Thoracic aorta (tissue), 2 donors: ENCODE measurements at regions not wholly inside any gene's neighbourhood (a gene's known extent, or its start where the extent isn't known, plus 50 kb on each side); places are given as distances from the start of the nearest gene placed in this dataset.

ENCODE experiments used
- ATAC-seq: fragments of 150-250 bp; one replicate; pipeline ENCODE4 v1.8.0; 2017; ENCODE audit warnings: low read depth; ENCODE audit not compliant: insufficient number of reproducible peaks, low FRiP score
- DNase-seq: peaks from one replicate; pipeline ENCODE4 v3.0.0-alpha.2; 2020; ENCODE audit warnings: low spot score
- H3K27ac ChIP-seq, 2 donors: fragments of 200-600 bp; sonication (generic); 1 replicate in 1 of 2; 2 replicates in 1 of 2; pipeline ENCODE4 v1.5.1; 2016; ENCODE audit warnings: mild to moderate bottlenecking in 2 of 2, moderate library complexity in 2 of 2
- H3K27me3 ChIP-seq: fragments of 200-600 bp; sonication (generic); replicated peaks from 2 replicates; pipeline ENCODE4 v1.6.0; 2016; ENCODE audit warnings: mild to moderate bottlenecking; ENCODE audit not compliant: insufficient read depth
- H3K36me3 ChIP-seq: fragments of 200-600 bp; sonication (generic); one replicate; pipeline ENCODE4 v1.5.1; 2016
- H3K4me1 ChIP-seq, 2 donors: fragments of 200-600 bp; sonication (generic); 1 replicate in 1 of 2; 2 replicates in 1 of 2; pipeline versions ENCODE4 v1.5.1 to v1.6.0; 2016; ENCODE audit warnings: low read depth in 2 of 2, mild to moderate bottlenecking in 1 of 2; ENCODE audit not compliant: control insufficient read depth in 1 of 2
- H3K4me3 ChIP-seq: fragments of 200-600 bp; sonication (generic); 2 replicates; pipeline ENCODE4 v1.5.1; 2016; ENCODE audit warnings: mild to moderate bottlenecking
- H3K9me3 ChIP-seq: fragments of 200-600 bp; sonication (generic); 2 replicates; pipeline ENCODE4 v1.5.1; 2016
- CTCF ChIP-seq: fragments of 200-600 bp; sonication (generic); IDR thresholded peaks from one replicate; pipeline ENCODE4 v1.5.1; 2019; ENCODE audit warnings: antibody characterized with exemption

- no peak for TF ChIP-seq CTCF
- no peaks in the 10 kb centered on the region for H3K36me3 ChIP-seq
- H3K27ac ChIP-seq: no peak overlapping the region
- no peaks in the 10 kb centered on the region for H3K27me3 ChIP-seq
- DNase-seq: no peak
- no peaks in the 10 kb centered on the region for H3K9me3 ChIP-seq
- no peak for ATAC-seq
- H3K4me1 ChIP-seq: peaks cover 15 to 47% of the 10 kb centered on the region in 2 donors
- no peak overlapping the region for H3K4me3 ChIP-seq
Measured at GRCh38 chr1:201706109-201706508, 122.8 kb upstream of the IPO9 start.

- DNase-seq (no peak), ATAC-seq (no peak)
- TF ChIP-seq CTCF: no peak
- H3K27me3 ChIP-seq: no peaks in the 10 kb centered on the region
- no peak overlapping the region for H3K27ac ChIP-seq
- H3K36me3 ChIP-seq: no peaks in the 10 kb centered on the region
- no peak overlapping the region for H3K4me3 ChIP-seq
- H3K9me3 ChIP-seq: no peaks in the 10 kb centered on the region
- peaks cover 21 to 57% of the 10 kb centered on the region in 2 donors for H3K4me1 ChIP-seq
Measured at GRCh38 chr1:201707027-201707426, 121.9 kb upstream of the IPO9 start.

- Histone ChIP-seq H3K27me3 (no peaks in the 10 kb centered on the region), H3K9me3 (no peaks in the 10 kb centered on the region), H3K36me3 (no peaks in the 10 kb centered on the region), H3K4me1 (peaks cover 27 to 63% of the 10 kb centered on the region in 2 donors), H3K27ac (no peak overlapping the region), H3K4me3 (no peak overlapping the region)
- DNase-seq: no peak
- no peak for TF ChIP-seq CTCF
- ATAC-seq: no peak
Measured at GRCh38 chr1:201707656-201708055, 121.3 kb upstream of the IPO9 start.

- H3K4me3 ChIP-seq: no peak overlapping the region
- H3K27ac ChIP-seq: no peak overlapping the region
- no peaks in the 10 kb centered on the region for H3K9me3 ChIP-seq
- no peaks in the 10 kb centered on the region for H3K27me3 ChIP-seq
- ATAC-seq (no peak), DNase-seq (no peak)
- H3K4me1 ChIP-seq: peaks cover 31 to 66% of the 10 kb centered on the region in 2 donors
- no peaks in the 10 kb centered on the region for H3K36me3 ChIP-seq
- TF ChIP-seq CTCF: no peak
Measured at GRCh38 chr1:201708085-201708512, 120.9 kb upstream of the IPO9 start.

- no peaks in the 10 kb centered on the region for H3K9me3 ChIP-seq
- ATAC-seq (no peak), DNase-seq (no peak)
- no peak for TF ChIP-seq CTCF
- no peak overlapping the region for H3K4me3 ChIP-seq
- no peaks in the 10 kb centered on the region for H3K36me3 ChIP-seq
- H3K27ac ChIP-seq: no peak overlapping the region
- peaks cover 34 to 65% of the 10 kb centered on the region in 2 donors for H3K4me1 ChIP-seq
- H3K27me3 ChIP-seq: no peaks in the 10 kb centered on the region
Measured at GRCh38 chr1:201708691-201709090, 120.3 kb upstream of the IPO9 start.
